ENCODE measurements at regions not wholly inside any gene's neighbourhood (a gene's known extent, or its start where the extent isn't known, plus 50 kb on each side); places are given as distances from the start of the nearest gene placed in this dataset.
"Not testable (repeated sequence)": the region's sequence is repeated elsewhere in the genome, so short reads cannot be mapped to it uniquely, and the experiment has no call there.

- DNase-seq: no peak
Observed at GRCh38 chr16:59665618-59666220, 931.6 kb upstream of the GOT2 start.

GRCh38 chr16:59658572-59658971 lies 924.5 kb upstream of the GOT2 start:
- no peak for DNase-seq

DNA sequence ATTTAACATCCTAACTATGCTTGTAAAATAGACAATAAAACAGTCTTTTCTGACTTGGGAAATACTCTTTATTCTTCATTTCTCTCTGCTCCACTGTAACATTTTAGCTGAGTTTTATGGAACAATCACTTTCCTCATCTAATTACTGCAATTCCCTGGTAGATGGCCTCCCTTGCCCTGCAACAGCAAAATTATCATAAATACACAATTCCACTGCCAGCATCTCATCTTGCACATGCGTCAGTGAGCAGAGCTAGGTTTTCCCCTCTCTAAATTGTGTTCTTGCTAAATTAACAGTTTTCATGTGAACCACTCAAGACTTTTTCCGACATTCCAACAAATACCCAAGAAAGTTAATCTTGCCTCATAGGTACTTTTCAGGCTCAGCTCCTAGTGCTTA lies 920.9 kb upstream of the GOT2 start:
- no peak for DNase-seq

- no peak for DNase-seq
Observed at GRCh38 chr16:59654455-59654854, 920.3 kb upstream of the GOT2 start.

DNA sequence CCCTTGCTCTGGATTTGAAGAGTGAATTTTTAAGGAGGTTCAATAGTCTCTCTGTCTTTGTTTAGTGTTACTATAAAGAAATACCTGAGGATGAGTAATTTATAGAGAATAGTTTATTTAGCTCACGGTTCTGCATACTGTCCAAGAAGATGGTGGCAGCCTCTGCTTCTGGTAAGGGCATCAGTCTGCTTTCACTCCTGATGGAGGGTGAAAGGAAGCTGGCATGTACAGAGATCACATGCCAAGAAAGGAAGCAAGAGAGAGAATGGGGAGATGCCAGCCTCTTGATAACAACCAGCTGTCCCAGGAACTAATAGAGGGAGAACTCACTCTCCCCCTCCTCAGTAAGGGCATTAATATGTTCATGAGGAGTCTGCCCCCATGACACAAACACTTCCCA lies 917.5 kb upstream of the GOT2 start:
- no peak for DNase-seq

GRCh38 chr16:59645194-59645593 lies 911.1 kb upstream of the GOT2 start:
- DNase-seq: no peak

DNA sequence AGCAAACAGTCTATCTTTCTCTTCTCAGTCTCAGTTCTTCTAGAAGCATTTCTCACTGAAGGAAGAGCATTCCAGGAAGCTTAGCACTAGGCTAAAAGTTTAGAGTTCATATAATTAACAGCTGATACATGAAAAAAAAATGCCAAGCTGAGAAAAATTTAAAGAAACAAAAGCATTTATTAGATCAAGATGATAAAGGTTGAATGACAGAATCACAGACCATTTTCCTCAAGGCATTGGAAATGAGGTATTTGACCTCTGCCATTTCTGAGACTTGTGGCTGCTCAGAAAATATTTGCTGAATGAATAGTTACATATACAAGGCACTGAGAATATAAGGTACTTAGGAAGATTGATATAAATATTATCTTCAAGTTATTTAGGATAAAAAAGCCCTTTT lies 901.6 kb upstream of the GOT2 start:
- no peak for DNase-seq

DNA sequence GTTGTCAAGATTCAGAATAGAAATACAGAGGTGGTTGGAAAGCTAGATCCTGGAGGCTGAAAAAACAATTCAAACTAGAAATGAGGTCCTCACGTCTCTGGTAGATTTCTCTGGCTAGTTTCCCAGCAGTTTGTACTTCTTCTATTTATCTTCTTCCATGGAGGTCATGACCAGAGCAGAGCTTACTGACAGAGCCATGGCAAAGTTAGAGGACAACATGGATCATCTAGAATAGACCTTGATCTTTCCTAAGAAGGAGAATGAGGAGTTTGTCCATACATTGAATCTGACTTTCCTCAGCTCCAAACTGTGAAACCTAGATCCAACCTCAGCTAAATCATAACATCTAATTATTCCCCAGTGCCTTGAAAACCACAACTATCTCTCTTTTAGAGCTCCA lies 900.8 kb upstream of the GOT2 start:
- no peak for DNase-seq

DNA sequence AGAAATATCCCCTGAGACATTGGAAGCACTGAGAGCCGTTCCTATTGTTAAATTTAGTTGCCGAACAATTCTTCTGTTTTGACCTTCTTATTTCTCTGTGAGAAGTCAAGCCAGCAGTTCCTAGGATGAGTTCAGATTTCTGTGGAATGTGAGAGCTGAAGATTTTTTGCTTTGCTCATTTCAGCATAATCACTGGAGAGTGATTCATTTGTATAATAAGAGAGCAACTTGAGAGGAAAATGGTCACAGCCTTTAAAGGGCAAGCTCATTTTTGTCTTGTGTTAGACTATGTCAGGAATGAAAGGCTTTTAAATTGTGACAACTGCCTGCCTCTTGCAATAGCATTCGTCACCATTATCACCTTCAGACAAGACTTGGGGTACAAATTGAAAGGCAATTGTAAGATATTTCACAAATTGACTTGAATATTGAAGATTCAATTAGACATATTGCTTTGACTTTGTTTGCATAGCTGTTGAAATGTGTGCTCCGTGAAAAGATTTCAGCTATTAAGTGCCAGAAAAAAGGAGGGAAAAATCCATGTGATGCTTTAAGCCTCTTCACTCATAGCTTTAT lies 900.0 kb upstream of the GOT2 start:
- no peak for DNase-seq

DNA sequence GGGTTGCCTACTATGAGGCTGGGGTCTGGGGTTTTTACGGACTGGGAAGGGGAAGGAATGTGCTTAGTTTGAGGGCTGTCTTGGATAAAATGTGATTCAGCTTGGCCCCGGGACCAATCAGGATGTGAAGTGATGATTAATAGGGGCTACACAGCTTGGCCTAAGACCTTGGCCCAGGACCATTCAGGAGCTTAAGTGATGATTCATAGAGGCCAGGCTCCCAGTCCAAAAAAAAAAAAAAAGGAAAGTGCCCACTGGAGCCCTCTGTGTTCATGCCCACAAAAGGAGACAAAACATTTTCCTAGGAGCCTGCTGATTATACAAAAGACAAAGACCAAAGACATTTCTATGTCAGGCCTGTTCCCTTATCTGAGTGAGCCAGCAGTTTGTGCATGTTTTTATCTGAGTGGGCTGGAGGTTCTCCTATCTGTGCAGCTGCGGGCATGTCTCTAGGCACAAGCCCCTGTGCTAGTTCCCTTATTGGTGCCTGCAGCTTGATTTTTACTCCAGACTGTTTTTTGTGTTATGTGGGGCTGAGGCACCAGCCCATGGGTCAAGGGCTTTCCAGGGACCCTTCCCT lies 898.2 kb upstream of the GOT2 start:
- DNase-seq: no peak

- DNase-seq: not testable (repeated sequence)
Observed at GRCh38 chr16:59624381-59624780, 890.3 kb upstream of the GOT2 start.

DNA sequence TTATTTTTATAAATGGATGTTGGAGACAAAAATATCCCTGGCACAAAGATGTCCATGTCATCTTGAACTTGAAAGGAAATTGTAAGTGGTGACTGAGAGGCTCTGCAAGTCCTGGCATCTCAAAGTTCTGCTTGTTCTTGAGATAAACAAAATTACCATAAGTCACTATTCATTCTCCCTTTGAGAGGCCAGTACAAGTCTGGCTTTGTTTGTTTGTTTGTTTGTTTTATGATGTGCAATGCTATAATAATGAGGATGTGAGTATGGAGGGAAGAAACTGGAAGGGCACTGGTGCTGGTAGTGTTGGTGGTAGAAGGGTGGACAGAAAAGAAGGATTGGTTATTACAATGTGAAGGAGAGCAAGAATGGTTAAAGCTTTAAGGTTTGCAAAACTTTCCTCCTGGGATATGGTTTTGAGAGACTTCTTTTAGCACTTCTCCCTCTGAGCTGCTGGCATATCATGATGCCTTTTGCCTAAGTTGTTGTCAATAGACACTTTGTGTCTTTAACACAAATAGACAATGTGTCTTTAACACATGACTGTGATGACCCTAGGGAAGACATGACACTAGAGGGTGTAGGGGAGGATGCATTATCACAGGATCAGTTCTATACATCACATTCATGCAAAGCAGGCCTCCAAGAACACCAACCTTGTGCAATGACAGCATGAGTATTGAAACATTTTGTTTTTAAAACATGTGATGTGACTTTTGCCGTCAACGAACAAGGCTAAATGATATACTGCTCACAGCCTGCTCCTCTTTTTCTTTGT lies 880.5 kb upstream of the GOT2 start:
- no peak for DNase-seq

DNA sequence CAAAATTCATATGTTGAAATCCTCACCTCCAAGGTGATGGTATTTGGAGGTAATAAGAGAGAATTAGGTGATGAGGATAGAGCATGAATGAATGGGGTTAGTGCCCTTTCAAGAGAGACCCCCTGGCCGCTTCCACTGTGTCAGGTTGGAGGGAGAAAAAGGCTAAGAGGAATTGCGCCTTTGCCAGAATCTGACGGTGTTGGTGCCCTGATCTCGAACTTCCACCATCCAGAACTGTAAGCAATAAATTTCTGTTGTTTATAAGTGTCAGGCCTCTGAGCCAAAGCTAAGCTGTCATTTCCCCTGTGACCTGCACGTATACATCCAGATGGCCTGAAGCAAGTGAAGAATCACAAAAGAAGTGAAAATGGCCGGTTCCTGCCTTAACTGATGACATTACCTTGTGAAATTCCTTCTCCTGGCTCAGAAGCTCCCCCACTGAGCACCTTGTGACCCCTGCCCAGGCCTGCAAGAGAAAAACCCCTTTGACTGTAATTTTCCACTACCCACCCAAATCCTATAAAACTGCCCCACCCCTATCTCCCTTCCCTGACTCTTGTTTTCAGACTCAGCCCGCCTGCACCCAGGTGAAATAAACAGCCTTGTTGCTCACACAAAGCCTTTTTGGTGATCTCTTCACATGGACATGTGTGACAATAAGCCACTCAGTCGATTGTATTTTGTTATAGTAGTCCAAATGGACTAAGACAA lies 878.9 kb upstream of the GOT2 start:
- DNase-seq: not testable (repeated sequence)

- no peak for DNase-seq
Observed at GRCh38 chr16:59612094-59612493, 878.0 kb upstream of the GOT2 start.

GRCh38 chr16:59611556-59611955 lies 877.4 kb upstream of the GOT2 start:
- no peak for DNase-seq

DNA sequence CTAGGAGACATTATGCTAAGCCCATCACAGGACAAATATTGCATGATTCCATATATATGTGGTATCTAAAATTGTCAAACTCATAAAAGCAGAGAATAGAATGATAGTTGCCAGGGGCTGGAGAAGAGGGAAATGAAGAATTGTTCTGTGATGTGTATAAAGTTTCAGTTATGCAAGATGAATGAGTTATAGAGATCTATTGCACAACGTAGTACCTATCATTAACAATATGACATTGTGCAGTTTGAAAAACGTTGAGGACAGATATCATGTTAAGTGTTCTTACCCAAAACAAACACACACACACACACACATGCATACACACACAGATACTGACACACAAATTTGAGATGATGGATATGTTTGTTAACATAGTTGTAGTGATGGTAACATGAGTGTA lies 871.6 kb upstream of the GOT2 start:
- DNase-seq: no peak

DNA sequence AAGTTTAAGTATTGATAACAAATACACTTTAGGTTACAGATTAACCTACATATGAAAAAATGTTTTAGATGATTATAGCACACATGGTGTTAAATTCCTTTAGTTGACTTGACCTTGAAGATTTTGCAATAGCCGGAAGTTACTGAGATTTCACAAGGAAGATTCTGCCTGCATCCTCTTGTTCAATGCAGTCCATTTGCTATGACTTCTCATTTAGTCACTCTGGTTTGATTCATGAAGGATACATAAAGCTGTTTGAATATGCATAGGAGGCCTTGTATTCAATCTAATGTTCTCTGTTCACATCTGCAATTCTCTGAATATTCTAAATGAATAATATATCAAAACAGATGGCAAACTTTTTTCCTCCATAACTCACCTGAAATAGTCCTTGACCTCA lies 870.2 kb upstream of the GOT2 start:
- DNase-seq: no peak

DNA sequence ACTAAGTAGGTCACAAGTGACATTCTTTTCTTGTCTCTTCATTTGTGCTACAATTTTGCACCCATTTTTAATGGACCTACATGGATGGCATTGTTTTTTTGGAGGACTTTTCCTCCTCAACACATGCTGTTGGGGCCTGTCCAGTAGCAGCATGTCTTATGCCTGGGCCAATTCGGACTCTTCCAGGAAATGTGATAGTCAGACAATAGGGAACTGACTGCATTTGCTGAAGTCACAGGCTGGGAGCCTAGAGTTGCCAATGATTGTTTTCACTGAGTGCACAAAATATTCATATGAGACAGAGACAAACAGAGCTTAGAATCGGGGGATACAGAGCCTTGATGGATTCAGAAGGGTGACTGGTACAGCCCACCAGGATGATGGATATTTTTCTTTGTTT lies 867.3 kb upstream of the GOT2 start:
- DNase-seq: no peak

DNA sequence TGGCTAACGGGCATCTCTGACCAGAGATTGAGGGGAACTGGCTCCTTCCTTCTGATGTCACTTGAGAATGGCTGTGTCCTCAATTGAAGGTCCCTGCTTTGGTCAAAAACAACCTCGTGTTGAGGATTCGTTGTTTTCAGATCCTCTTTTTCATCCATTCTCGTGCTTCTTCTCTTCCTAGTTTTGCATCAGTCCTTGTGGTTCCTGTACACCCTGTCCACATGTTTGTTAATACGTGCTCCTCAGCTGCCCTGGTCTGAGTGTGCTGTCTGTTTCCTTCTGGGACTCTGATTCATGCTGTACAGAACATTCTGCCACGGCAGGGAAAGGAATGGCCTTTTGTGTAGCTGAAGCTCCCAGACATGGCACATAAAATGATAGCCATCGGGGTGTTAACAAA lies 863.2 kb upstream of the GOT2 start:
- DNase-seq: no peak

DNA sequence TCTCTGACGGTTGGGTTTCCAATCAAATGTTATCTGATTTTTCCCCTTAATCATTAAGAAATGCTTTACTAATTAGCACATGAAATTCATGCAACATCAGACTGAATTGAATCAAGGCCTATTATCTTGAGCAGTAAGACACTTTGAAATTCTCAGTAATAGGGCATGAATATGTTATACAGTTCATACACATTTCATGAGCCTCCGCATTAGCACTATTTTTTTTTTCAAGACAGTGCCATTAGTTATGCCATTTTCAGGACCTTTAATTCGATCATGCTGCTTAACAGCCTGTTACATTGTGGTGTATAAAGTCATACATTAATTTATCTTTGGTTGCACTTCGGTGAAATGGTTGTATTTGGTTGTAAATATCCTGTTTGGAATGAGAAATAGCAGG lies 862.6 kb upstream of the GOT2 start:
- no peak for DNase-seq

- DNase-seq: no peak
Observed at GRCh38 chr16:59593194-59593661, 859.1 kb upstream of the GOT2 start.

DNA sequence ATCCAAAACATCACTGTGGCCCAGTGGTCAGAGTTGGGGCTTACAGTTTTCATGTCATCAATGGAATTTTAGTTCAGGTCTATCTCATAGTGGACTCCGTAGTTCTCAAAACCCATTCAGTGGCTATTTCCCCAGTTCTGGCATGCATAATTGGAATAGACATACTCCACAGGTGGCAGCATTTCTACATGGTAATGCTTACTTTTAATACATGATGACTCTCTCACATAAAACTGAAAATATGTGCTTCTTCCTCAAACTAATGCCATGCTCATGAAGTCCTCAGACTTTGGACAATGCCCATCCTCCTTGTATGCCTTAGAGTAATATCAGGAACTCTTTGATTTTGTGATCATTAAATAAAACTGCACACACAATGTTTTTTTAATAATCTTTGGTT lies 857.4 kb upstream of the GOT2 start:
- no peak for DNase-seq

- DNase-seq: no peak
Observed at GRCh38 chr16:59590845-59591244, 856.7 kb upstream of the GOT2 start.

Data from CD4-positive, alpha-beta T cell treated with Interleukin-4 for 4 hours (primary cell).